Mesodermal cell (in vitro differentiated cells): ENCODE measurements at regions not wholly inside any gene's neighbourhood (a gene's known extent, or its start where the extent isn't known, plus 50 kb on each side); places are given as distances from the start of the nearest gene placed in this dataset.
"Not testable (repeated sequence)": the region's sequence is repeated elsewhere in the genome, so short reads cannot be mapped to it uniquely, and the experiment has no call there.

Source experiments
- H3K27ac ChIP-seq: 2 replicates; pipeline ENCODE4 v1.7.0; 2013; ENCODE audit warnings: mild to moderate bottlenecking, low read depth, low read length, moderate library complexity; ENCODE audit not compliant: severe bottlenecking
- H3K36me3 ChIP-seq: 2 replicates; pipeline ENCODE4 v1.7.1; 2013; ENCODE audit warnings: mild to moderate bottlenecking, low read length, moderate library complexity; ENCODE audit not compliant: control insufficient read depth, insufficient read depth
- H3K4me1 ChIP-seq: one replicate; pipeline ENCODE4 v1.7.1; 2013; ENCODE audit warnings: mild to moderate bottlenecking, low read length; ENCODE audit not compliant: insufficient read depth, control insufficient read depth, poor library complexity, severe bottlenecking
- H3K4me3 ChIP-seq: 2 replicates; pipeline ENCODE4 v1.7.0; 2013; ENCODE audit warnings: low read length, control low read depth, mild to moderate bottlenecking; ENCODE audit not compliant: insufficient read depth, poor library complexity, severe bottlenecking; ENCODE audit errors: extremely low read depth
- H3K9me3 ChIP-seq: 2 replicates; pipeline ENCODE4 v1.7.1; 2013; ENCODE audit warnings: mild to moderate bottlenecking, low read length, moderate library complexity; ENCODE audit not compliant: control insufficient read depth
- WGBS, 2 experiments: methylation state at CpG; one replicate each; pipeline ENCODE4 v1.1.5; 2013; ENCODE audit warnings: missing lambda C conversion rate in 2 of 2; ENCODE audit not compliant: insufficient coverage in 2 of 2; 5-methylcytosine and 5-hydroxymethylcytosine counted together

- Histone ChIP-seq H3K27ac (no peak overlapping the region), H3K4me3 (no peak overlapping the region), H3K4me1 (no peaks in the 10 kb centered on the region), H3K9me3 (peaks cover 10% of the 10 kb centered on the region), H3K36me3 (no peaks in the 10 kb centered on the region)
- WGBS, 2 experiments, result no CpG with 5 or more reads among the region's 1 CpG
These were observed 256.8 kb upstream of the RPS23 start for GRCh38 chr5:82534986-82535385.

GRCh38 chr5:82532075-82532474, 253.9 kb upstream of the RPS23 start:
- not testable (repeated sequence) for H3K27ac ChIP-seq, H3K4me3 ChIP-seq, H3K36me3 ChIP-seq, H3K4me1 ChIP-seq
- WGBS, 2 experiments, result 78 to 83% methylated on average over 2 of the region's 2 CpGs
- H3K9me3 ChIP-seq, result peaks cover 10% of the 10 kb centered on the region

- H3K4me3 ChIP-seq, result no peak overlapping the region
- H3K27ac ChIP-seq, result no peak overlapping the region
- no peaks in the 10 kb centered on the region for H3K4me1 ChIP-seq
- H3K36me3 ChIP-seq, result no peaks in the 10 kb centered on the region
- peaks cover 4% of the 10 kb centered on the region for H3K9me3 ChIP-seq
- WGBS, 2 experiments, result 83% methylated on average over 1 of the region's 2 CpGs; no CpG with 5 or more reads in 1 of the 2 experiments
These were observed 248.4 kb upstream of the RPS23 start for GRCh38 chr5:82526540-82526939.

- Histone ChIP-seq H3K9me3 (no peaks in the 10 kb centered on the region), H3K36me3 (no peaks in the 10 kb centered on the region), H3K27ac (no peak overlapping the region), H3K4me3 (no peak overlapping the region), H3K4me1 (no peaks in the 10 kb centered on the region)
- 90 to 95% methylated on average over 2 of the region's 3 CpGs for WGBS, 2 experiments
These were observed 247.5 kb upstream of the RPS23 start for GRCh38 chr5:82525626-82526025.

- no peak overlapping the region for H3K27ac ChIP-seq
- H3K36me3 ChIP-seq, result no peaks in the 10 kb centered on the region
- H3K4me3 ChIP-seq, result no peak overlapping the region
- no peaks in the 10 kb centered on the region for H3K4me1 ChIP-seq
- 60 to 83% methylated on average over 1 to 2 of the region's 2 CpGs for WGBS, 2 experiments
- no peaks in the 10 kb centered on the region for H3K9me3 ChIP-seq
These were observed 245.5 kb upstream of the RPS23 start for GRCh38 chr5:82523633-82524032.

GRCh38 chr5:82522897-82523296, 244.7 kb upstream of the RPS23 start:
- Histone ChIP-seq H3K9me3 (no peaks in the 10 kb centered on the region), H3K27ac (no peak overlapping the region), H3K4me1 (no peaks in the 10 kb centered on the region), H3K4me3 (no peak overlapping the region), H3K36me3 (no peaks in the 10 kb centered on the region)
- 87 to 95% methylated on average over 6 to 7 of the region's 7 CpGs for WGBS, 2 experiments

- Histone ChIP-seq H3K4me1 (no peaks in the 10 kb centered on the region), H3K27ac (no peak overlapping the region), H3K4me3 (no peak overlapping the region), H3K9me3 (no peaks in the 10 kb centered on the region), H3K36me3 (no peaks in the 10 kb centered on the region)
- WGBS, 2 experiments, result 85 to 94% methylated on average over 3 of the region's 4 CpGs
These were observed 243.4 kb upstream of the RPS23 start for GRCh38 chr5:82521431-82522051.

GRCh38 chr5:82519558-82519957, 241.4 kb upstream of the RPS23 start:
- no peak overlapping the region for H3K4me3 ChIP-seq
- no peaks in the 10 kb centered on the region for H3K36me3 ChIP-seq
- H3K27ac ChIP-seq, result no peak overlapping the region
- H3K9me3 ChIP-seq, result no peaks in the 10 kb centered on the region
- 92% methylated on average over 2 of the region's 3 CpGs; no CpG with 5 or more reads in 1 of the 2 experiments for WGBS, 2 experiments
- no peaks in the 10 kb centered on the region for H3K4me1 ChIP-seq

- WGBS, 2 experiments, result 95 to 100% methylated on average over 2 of the region's 4 CpGs
- Histone ChIP-seq H3K4me1 (no peaks in the 10 kb centered on the region), H3K27ac (no peak overlapping the region), H3K9me3 (no peaks in the 10 kb centered on the region), H3K36me3 (no peaks in the 10 kb centered on the region), H3K4me3 (no peak overlapping the region)
These were observed 239.5 kb upstream of the RPS23 start for GRCh38 chr5:82517544-82518075.

GRCh38 chr5:82513738-82514137, 235.6 kb upstream of the RPS23 start:
- 80 to 93% methylated on average over 1 to 3 of the region's 5 CpGs for WGBS, 2 experiments
- Histone ChIP-seq H3K4me3 (no peak overlapping the region), H3K9me3 (no peaks in the 10 kb centered on the region), H3K4me1 (no peaks in the 10 kb centered on the region), H3K27ac (no peak overlapping the region), H3K36me3 (no peaks in the 10 kb centered on the region)

- Histone ChIP-seq H3K4me3 (no peak overlapping the region), H3K9me3 (no peaks in the 10 kb centered on the region), H3K27ac (no peak overlapping the region), H3K36me3 (no peaks in the 10 kb centered on the region), H3K4me1 (no peaks in the 10 kb centered on the region)
- WGBS, 2 experiments, result 86% methylated on average over 1 of the region's 2 CpGs; no CpG with 5 or more reads in 1 of the 2 experiments
These were observed 233.9 kb upstream of the RPS23 start for GRCh38 chr5:82512025-82512424.
